ENCODE measurements at regions not wholly inside any gene's neighbourhood (a gene's known extent, or its start where the extent isn't known, plus 50 kb on each side); places are given as distances from the start of the nearest gene placed in this dataset.

- no peaks in the 10 kb centered on the region for H3K36me3 ChIP-seq (ENCODE audit: control insufficient read depth in 4 of 4, insufficient read depth in 4 of 4, low read length in 4 of 4)
- peak overlapping the region in 1 of 2 donors; percentile 33 for H3K27ac ChIP-seq (ENCODE audit: low read depth in 1 of 2, low read length in 1 of 2)
- peak; percentile 81 for ATAC-seq (ENCODE audit: insufficient read depth, low FRiP score)
- no peak overlapping the region for H3K9ac ChIP-seq (ENCODE audit: insufficient read depth in 1 of 2, low read length in 2 of 2)
- peaks cover 0 to 13% (median 1%) of the 10 kb centered on the region in 5 donors for H3K4me1 ChIP-seq (ENCODE audit: control insufficient read depth in 5 of 5, insufficient read depth in 5 of 5, low read length in 5 of 5)
- no peaks in the 10 kb centered on the region for H3K9me3 ChIP-seq (ENCODE audit: control insufficient read depth in 4 of 4, insufficient read depth in 3 of 4, low read length in 3 of 4)
- no peaks in the 10 kb centered on the region for H3K27me3 ChIP-seq (ENCODE audit: control insufficient read depth in 3 of 3, insufficient read depth in 3 of 3, low read length in 2 of 3)
- 28 to 40% methylated on average over 8 of the region's 8 CpGs for WGBS, 2 donors
- DNase-seq, result peak; percentile 43 to 74 (median 55)
- no peak for TF ChIP-seq CTCF (IDR thresholded peaks at IDR 0.05; ENCODE audit: control extremely low read depth, extremely low read depth)
- H3K4me3 ChIP-seq, result no peak overlapping the region
These were observed 229.8 kb downstream of the NFKBIZ start for GRCh38 chr3:102078854-102079808.

- Histone ChIP-seq H3K9me3 (ENCODE audit: control insufficient read depth in 4 of 4, insufficient read depth in 3 of 4, low read length in 3 of 4) (no peaks in the 10 kb centered on the region), H3K36me3 (ENCODE audit: control insufficient read depth in 4 of 4, insufficient read depth in 4 of 4, low read length in 4 of 4) (no peaks in the 10 kb centered on the region), H3K9ac (ENCODE audit: insufficient read depth in 1 of 2, low read length in 2 of 2) (no peak overlapping the region), H3K4me1 (ENCODE audit: control insufficient read depth in 5 of 5, insufficient read depth in 5 of 5, low read length in 5 of 5) (peaks cover 0 to 18% (median 1%) of the 10 kb centered on the region in 5 donors), H3K4me3 (no peak overlapping the region), H3K27ac (ENCODE audit: low read depth in 1 of 2, low read length in 1 of 2) (peak overlapping the region in 1 of 2 donors; percentile 37), H3K27me3 (ENCODE audit: control insufficient read depth in 3 of 3, insufficient read depth in 3 of 3, low read length in 2 of 3) (no peaks in the 10 kb centered on the region)
- peak; percentile 39 for ATAC-seq (ENCODE audit: insufficient read depth, low FRiP score)
- 63 to 67% methylated on average over 2 of the region's 2 CpGs for WGBS, 2 donors
- DNase-seq, result no peak
- no peak for TF ChIP-seq CTCF (IDR thresholded peaks at IDR 0.05; ENCODE audit: control extremely low read depth, extremely low read depth)
These were observed 230.5 kb downstream of the NFKBIZ start for GRCh38 chr3:102079809-102080197.

- no peaks in the 10 kb centered on the region for H3K36me3 ChIP-seq (ENCODE audit: control insufficient read depth in 4 of 4, insufficient read depth in 4 of 4, low read length in 4 of 4)
- peaks cover 0 to 26% (median 3%) of the 10 kb centered on the region in 5 donors for H3K4me1 ChIP-seq (ENCODE audit: control insufficient read depth in 5 of 5, insufficient read depth in 5 of 5, low read length in 5 of 5)
- no peak overlapping the region for H3K9ac ChIP-seq (ENCODE audit: insufficient read depth in 1 of 2, low read length in 2 of 2)
- H3K27me3 ChIP-seq (ENCODE audit: control insufficient read depth in 3 of 3, insufficient read depth in 3 of 3, low read length in 2 of 3), result no peaks in the 10 kb centered on the region
- no peak for ATAC-seq (ENCODE audit: insufficient read depth, low FRiP score)
- no peak overlapping the region for H3K27ac ChIP-seq (ENCODE audit: low read depth in 1 of 2, low read length in 1 of 2)
- 47 to 52% methylated on average over 3 of the region's 3 CpGs for WGBS, 2 donors
- no peak for TF ChIP-seq CTCF (IDR thresholded peaks at IDR 0.05; ENCODE audit: control extremely low read depth, extremely low read depth)
- H3K9me3 ChIP-seq (ENCODE audit: control insufficient read depth in 4 of 4, insufficient read depth in 3 of 4, low read length in 3 of 4), result no peaks in the 10 kb centered on the region
- H3K4me3 ChIP-seq, result no peak overlapping the region
- DNase-seq, result no peak
These were observed 232.4 kb downstream of the NFKBIZ start for GRCh38 chr3:102081572-102082289.

All from lung (tissue), 11 donors.